Endothelial cell of hepatic sinusoid (primary cell): ENCODE measurements at regions not wholly inside any gene's neighbourhood (a gene's known extent, or its start where the extent isn't known, plus 50 kb on each side); places are given as distances from the start of the nearest gene placed in this dataset.

Source experiments
- in situ Hi-C: cut with HindIII; loops from 2 replicates; pipeline ENCODE4 v1.10.0; 2017; ENCODE audit warnings: low sequenced_read_pairs

GRCh38 chr16:73504591-73505575, 457.0 kb upstream of the ZFHX3 start:
- in situ Hi-C loops, result no loop called here

GRCh38 chr16:73503093-73503492, 455.2 kb upstream of the ZFHX3 start:
- in situ Hi-C loops, result no loop called here

- in situ Hi-C loops, result no loop called here
Measured at GRCh38 chr16:73499276-73499675, 451.3 kb upstream of the ZFHX3 start.

- in situ Hi-C loops, result no loop called here
Measured at GRCh38 chr16:73485880-73486279, 438.0 kb upstream of the ZFHX3 start.

GRCh38 chr16:73483934-73484711, 436.2 kb upstream of the ZFHX3 start:
- in situ Hi-C loops, result no loop called here

- in situ Hi-C loops, result no loop called here
Measured at GRCh38 chr16:73483076-73483791, 435.3 kb upstream of the ZFHX3 start.

- in situ Hi-C loops, result no loop called here
Measured at GRCh38 chr16:73482310-73482709, 434.4 kb upstream of the ZFHX3 start.

GRCh38 chr16:73480381-73480780, 432.5 kb upstream of the ZFHX3 start:
- in situ Hi-C loops, result no loop called here

GRCh38 chr16:73473713-73474112, 425.8 kb upstream of the ZFHX3 start:
- in situ Hi-C loops, result no loop called here

- in situ Hi-C loops, result no loop called here
Measured at GRCh38 chr16:73464834-73465233, 416.9 kb upstream of the ZFHX3 start.

- in situ Hi-C loops, result no loop called here
Measured at GRCh38 chr16:73459586-73459985, 411.7 kb upstream of the ZFHX3 start.

GRCh38 chr16:73457851-73458250, 409.9 kb upstream of the ZFHX3 start:
- in situ Hi-C loops, result no loop called here

GRCh38 chr16:73448970-73449369, 401.0 kb upstream of the ZFHX3 start:
- in situ Hi-C loops, result loop anchor here (25.0 kb wide), 1 partner anchor 113 kb away; no protein-coding TSS in a partner anchor

GRCh38 chr16:73447846-73448245, 399.9 kb upstream of the ZFHX3 start:
- in situ Hi-C loops, result loop anchor here (25.0 kb wide), 1 partner anchor 114 kb away; no protein-coding TSS in a partner anchor

- in situ Hi-C loops, result loop anchor here (25.0 kb wide), 1 partner anchor 128 kb away; no protein-coding TSS in a partner anchor
Measured at GRCh38 chr16:73434621-73435020, 386.7 kb upstream of the ZFHX3 start.

GRCh38 chr16:73433731-73434307, 385.9 kb upstream of the ZFHX3 start:
- in situ Hi-C loops, result loop anchor here (25.0 kb wide), 1 partner anchor 128 kb away; no protein-coding TSS in a partner anchor

GRCh38 chr16:73432850-73433730, 385.2 kb upstream of the ZFHX3 start:
- in situ Hi-C loops, result loop anchor here (25.0 kb wide), 1 partner anchor 129 kb away; no protein-coding TSS in a partner anchor

- in situ Hi-C loops, result loop anchor here (25.0 kb wide), 1 partner anchor 132 kb away; no protein-coding TSS in a partner anchor
Measured at GRCh38 chr16:73430138-73430537, 382.2 kb upstream of the ZFHX3 start.

GRCh38 chr16:73428121-73428520, 380.2 kb upstream of the ZFHX3 start:
- in situ Hi-C loops, result loop anchor here (25.0 kb wide), 1 partner anchor 134 kb away; no protein-coding TSS in a partner anchor
